Activated T-cell treated with anti-CD3 and anti-CD28 coated beads, Interleukin-2, amount 50 U/mL, for 72 hours (primary cell): ENCODE measurements at regions not wholly inside any gene's neighbourhood (a gene's known extent, or its start where the extent isn't known, plus 50 kb on each side); places are given as distances from the start of the nearest gene placed in this dataset.

Source experiments
- ATAC-seq, 2 donors: fragments of 150-1000 bp; cut with Tn5 transposase; replicated peaks in 1 of 2; 2 replicates each; pipeline ENCODE4 v1.10.0; 2021; ENCODE audit warnings: moderate library complexity in 2 of 2, mild to moderate bottlenecking in 1 of 2
- DNase-seq, 2 donors: peaks; one replicate each; pipeline ENCODE4 v3.0.0; 2021 to 2022; ENCODE audit warnings: mixed read lengths in 1 of 2
- H3K27ac Mint-ChIP-seq: one replicate; pipeline ENCODE4 v1.8.0; 2022; ENCODE audit warnings: mild to moderate bottlenecking, moderate library complexity, mixed read lengths
- H3K27me3 Mint-ChIP-seq: one replicate; pipeline ENCODE4 v1.8.0; 2022; ENCODE audit warnings: low read depth, mixed read lengths
- H3K36me3 Mint-ChIP-seq, 2 donors: one replicate each; pipeline ENCODE4 v1.8.0; 2022; ENCODE audit warnings: mixed read lengths in 2 of 2, mild to moderate bottlenecking in 1 of 2; ENCODE audit not compliant: insufficient read depth in 2 of 2
- H3K4me1 Mint-ChIP-seq: one replicate; pipeline ENCODE4 v1.8.0; 2022; ENCODE audit warnings: low read depth, mixed read lengths
- H3K4me3 Mint-ChIP-seq, 2 donors: one replicate each; pipeline ENCODE4 v1.8.0; 2022; ENCODE audit warnings: mild to moderate bottlenecking in 2 of 2, mixed read lengths in 2 of 2, moderate library complexity in 2 of 2
- H3K9me3 Mint-ChIP-seq, 2 donors: one replicate each; pipeline ENCODE4 v1.8.0; 2022; ENCODE audit warnings: mixed read lengths in 2 of 2

- no peaks in the 10 kb centered on the region for H3K27me3 Mint-ChIP-seq
- H3K4me1 Mint-ChIP-seq = peaks cover 4% of the 10 kb centered on the region
- no peaks in the 10 kb centered on the region for H3K9me3 Mint-ChIP-seq
- H3K4me3 Mint-ChIP-seq = no peak overlapping the region
- DNase-seq (no peak), ATAC-seq (no peak)
- no peak overlapping the region for H3K27ac Mint-ChIP-seq
- no peaks in the 10 kb centered on the region for H3K36me3 Mint-ChIP-seq
These were observed 225.0 kb upstream of the ANKRD55 start for GRCh38 chr5:56457887-56458812.

- no peaks in the 10 kb centered on the region for H3K9me3 Mint-ChIP-seq
- no peak for ATAC-seq
- no peak overlapping the region for H3K4me3 Mint-ChIP-seq
- H3K4me1 Mint-ChIP-seq = peaks cover 4% of the 10 kb centered on the region
- no peaks in the 10 kb centered on the region for H3K27me3 Mint-ChIP-seq
- H3K36me3 Mint-ChIP-seq = no peaks in the 10 kb centered on the region
- no peak overlapping the region for H3K27ac Mint-ChIP-seq
- no peak for DNase-seq
These were observed 222.9 kb upstream of the ANKRD55 start for GRCh38 chr5:56456002-56456401.

GRCh38 chr5:56455417-56455816 lies 222.3 kb upstream of the ANKRD55 start:
- no peaks in the 10 kb centered on the region for H3K9me3 Mint-ChIP-seq
- DNase-seq (no peak), ATAC-seq (no peak)
- H3K4me3 Mint-ChIP-seq = no peak overlapping the region
- no peaks in the 10 kb centered on the region for H3K27me3 Mint-ChIP-seq
- peaks cover 4% of the 10 kb centered on the region for H3K4me1 Mint-ChIP-seq
- no peak overlapping the region for H3K27ac Mint-ChIP-seq
- no peaks in the 10 kb centered on the region for H3K36me3 Mint-ChIP-seq

GRCh38 chr5:56454219-56454862 lies 221.2 kb upstream of the ANKRD55 start:
- peaks cover 4% of the 10 kb centered on the region for H3K4me1 Mint-ChIP-seq
- H3K27me3 Mint-ChIP-seq = no peaks in the 10 kb centered on the region
- no peak overlapping the region for H3K4me3 Mint-ChIP-seq
- no peaks in the 10 kb centered on the region for H3K36me3 Mint-ChIP-seq
- no peak overlapping the region for H3K27ac Mint-ChIP-seq
- DNase-seq (peak in 1 of 2 donors; percentile 7), ATAC-seq (no peak)
- no peaks in the 10 kb centered on the region for H3K9me3 Mint-ChIP-seq

- H3K27ac Mint-ChIP-seq = no peak overlapping the region
- peaks cover 4% of the 10 kb centered on the region for H3K4me1 Mint-ChIP-seq
- H3K36me3 Mint-ChIP-seq = no peaks in the 10 kb centered on the region
- H3K27me3 Mint-ChIP-seq = peaks cover 6% of the 10 kb centered on the region
- no peak overlapping the region for H3K4me3 Mint-ChIP-seq
- DNase-seq (no peak), ATAC-seq (no peak)
- H3K9me3 Mint-ChIP-seq = no peaks in the 10 kb centered on the region
These were observed 218.6 kb upstream of the ANKRD55 start for GRCh38 chr5:56451742-56452141.

GRCh38 chr5:56450766-56451165 lies 217.6 kb upstream of the ANKRD55 start:
- Mint-ChIP-seq H3K27me3 (peaks cover 6% of the 10 kb centered on the region), H3K9me3 (no peaks in the 10 kb centered on the region), H3K4me1 (no peaks in the 10 kb centered on the region), H3K27ac (no peak overlapping the region), H3K36me3 (no peaks in the 10 kb centered on the region), H3K4me3 (no peak overlapping the region)
- DNase-seq = no peak
- no peak for ATAC-seq

- Mint-ChIP-seq H3K4me1 (no peaks in the 10 kb centered on the region), H3K9me3 (no peaks in the 10 kb centered on the region), H3K4me3 (no peak overlapping the region), H3K36me3 (no peaks in the 10 kb centered on the region), H3K27ac (no peak overlapping the region), H3K27me3 (peaks cover 6% of the 10 kb centered on the region)
- ATAC-seq (no peak), DNase-seq (no peak)
These were observed 216.0 kb upstream of the ANKRD55 start for GRCh38 chr5:56449071-56449640.

- no peak for DNase-seq
- no peak overlapping the region for H3K4me3 Mint-ChIP-seq
- no peak for ATAC-seq
- no peaks in the 10 kb centered on the region for H3K36me3 Mint-ChIP-seq
- peaks cover 6% of the 10 kb centered on the region for H3K27me3 Mint-ChIP-seq
- H3K27ac Mint-ChIP-seq = no peak overlapping the region
- H3K9me3 Mint-ChIP-seq = no peaks in the 10 kb centered on the region
- no peaks in the 10 kb centered on the region for H3K4me1 Mint-ChIP-seq
These were observed 214.5 kb upstream of the ANKRD55 start for GRCh38 chr5:56447656-56448055.

GRCh38 chr5:56447232-56447631 lies 214.1 kb upstream of the ANKRD55 start:
- Mint-ChIP-seq H3K27ac (no peak overlapping the region), H3K36me3 (no peaks in the 10 kb centered on the region), H3K4me3 (no peak overlapping the region), H3K27me3 (peaks cover 6% of the 10 kb centered on the region), H3K9me3 (no peaks in the 10 kb centered on the region), H3K4me1 (no peaks in the 10 kb centered on the region)
- ATAC-seq = no peak
- no peak for DNase-seq

- Mint-ChIP-seq H3K4me1 (no peaks in the 10 kb centered on the region), H3K27ac (no peak overlapping the region), H3K27me3 (peaks cover 6% of the 10 kb centered on the region), H3K4me3 (no peak overlapping the region), H3K9me3 (no peaks in the 10 kb centered on the region), H3K36me3 (no peaks in the 10 kb centered on the region)
- DNase-seq (no peak), ATAC-seq (no peak)
These were observed 213.6 kb upstream of the ANKRD55 start for GRCh38 chr5:56446728-56447127.

- Mint-ChIP-seq H3K4me1 (no peaks in the 10 kb centered on the region), H3K4me3 (no peak overlapping the region), H3K27me3 (peaks cover 6% of the 10 kb centered on the region), H3K27ac (no peak overlapping the region), H3K36me3 (no peaks in the 10 kb centered on the region), H3K9me3 (no peaks in the 10 kb centered on the region)
- DNase-seq = no peak
- ATAC-seq = no peak
These were observed 210.7 kb upstream of the ANKRD55 start for GRCh38 chr5:56443826-56444225.

GRCh38 chr5:56440871-56441740 lies 208.0 kb upstream of the ANKRD55 start:
- no peaks in the 10 kb centered on the region for H3K9me3 Mint-ChIP-seq
- peaks cover 5% of the 10 kb centered on the region for H3K4me1 Mint-ChIP-seq
- ATAC-seq (no peak), DNase-seq (no peak)
- no peak overlapping the region for H3K27ac Mint-ChIP-seq
- no peaks in the 10 kb centered on the region for H3K36me3 Mint-ChIP-seq
- H3K27me3 Mint-ChIP-seq = no peaks in the 10 kb centered on the region
- H3K4me3 Mint-ChIP-seq = no peak overlapping the region

- Mint-ChIP-seq H3K9me3 (peaks cover 0 to 2% of the 10 kb centered on the region in 2 donors), H3K27ac (no peak overlapping the region), H3K4me1 (peaks cover 11% of the 10 kb centered on the region), H3K4me3 (no peak overlapping the region), H3K27me3 (no peaks in the 10 kb centered on the region), H3K36me3 (no peaks in the 10 kb centered on the region)
- no peak for ATAC-seq
- DNase-seq = no peak
These were observed 201.9 kb upstream of the ANKRD55 start for GRCh38 chr5:56434986-56435385.
